Keratinocyte (primary cell): ENCODE measurements at regions not wholly inside any gene's neighbourhood (a gene's known extent, or its start where the extent isn't known, plus 50 kb on each side); places are given as distances from the start of the nearest gene placed in this dataset.

Source experiments
- DNase-seq: peaks from one replicate; pipeline ENCODE4 v3.0.0-alpha.2; 2011; ENCODE audit warnings: low read depth, missing footprints, low spot score
- FAIRE-seq: peaks from 2 replicates; lab custom pipeline; 2011; peaks lifted over from hg19 to GRCh38; lab: Jason Lieb, UNC
- H2AFZ ChIP-seq: 2 replicates; pipeline ENCODE4 v1.6.0; 2012; ENCODE audit warnings: low read length, control low read depth, inconsistent platforms; ENCODE audit not compliant: control insufficient read depth
- H3K27ac ChIP-seq: 2 replicates; pipeline ENCODE4 v1.5.1; 2011; ENCODE audit warnings: low read length; ENCODE audit not compliant: control insufficient read depth, insufficient read depth
- H3K27me3 ChIP-seq: 3 replicates; pipeline ENCODE4 v1.6.0; 2011; ENCODE audit warnings: low read length; ENCODE audit not compliant: control insufficient read depth, insufficient read depth; ENCODE audit errors: extremely low read depth
- H3K36me3 ChIP-seq, 2 experiments: 2 replicates in 1 of 2; 3 replicates in 1 of 2; pipeline ENCODE4 v1.5.1; 2011; ENCODE audit warnings: low read length in 2 of 2, mild to moderate bottlenecking in 1 of 2; ENCODE audit not compliant: control insufficient read depth in 2 of 2, insufficient read depth in 2 of 2; ENCODE audit errors: extremely low read depth in 1 of 2
- H3K4me1 ChIP-seq: 3 replicates; pipeline ENCODE4 v1.5.1; 2011; ENCODE audit warnings: low read length; ENCODE audit not compliant: control insufficient read depth, insufficient read depth; ENCODE audit errors: extremely low read depth
- H3K4me2 ChIP-seq: 3 replicates; pipeline ENCODE4 v1.6.0; 2011; ENCODE audit warnings: low read depth, low read length; ENCODE audit not compliant: control insufficient read depth, insufficient read depth; ENCODE audit errors: extremely low read depth
- H3K4me3 ChIP-seq, 3 experiments: fragments of 200-600 bp in 1 of 3; sonication (generic) in 1 of 3; 2 replicates in 2 of 3; 3 replicates in 1 of 3; pipeline ENCODE4 v1.5.1; 2011 to 2016; ENCODE audit warnings: low read length in 3 of 3, mild to moderate bottlenecking in 3 of 3, control low read depth in 2 of 3, inconsistent platforms in 1 of 3, low read depth in 1 of 3, mixed read lengths in 1 of 3, mixed run types in 1 of 3, moderate library complexity in 1 of 3; ENCODE audit not compliant: control insufficient read depth in 2 of 3, insufficient read depth in 2 of 3; ENCODE audit errors: extremely low read depth in 1 of 3
- H3K79me2 ChIP-seq: 2 replicates; pipeline ENCODE4 v1.6.0; 2012; ENCODE audit warnings: low read length; ENCODE audit not compliant: control insufficient read depth, insufficient read depth
- H3K9ac ChIP-seq: 3 replicates; pipeline ENCODE4 v1.6.0; 2011; ENCODE audit warnings: low read length; ENCODE audit not compliant: control insufficient read depth, insufficient read depth; ENCODE audit errors: extremely low read depth
- H3K9me1 ChIP-seq: 3 replicates; pipeline ENCODE4 v1.6.0; 2011; ENCODE audit warnings: low read length; ENCODE audit not compliant: control insufficient read depth, insufficient read depth; ENCODE audit errors: extremely low read depth
- H3K9me3 ChIP-seq: 2 replicates; pipeline ENCODE4 v1.5.1; 2012; ENCODE audit warnings: low read depth, low read length; ENCODE audit not compliant: control insufficient read depth
- H4K20me1 ChIP-seq: 3 replicates; pipeline ENCODE4 v1.6.0; 2011; ENCODE audit warnings: low read length; ENCODE audit not compliant: control insufficient read depth, insufficient read depth; ENCODE audit errors: extremely low read depth
- CTCF ChIP-seq, 3 experiments: IDR thresholded peaks in 1 of 3; conservative IDR thresholded peaks in 1 of 3; optimal IDR thresholded peaks in 1 of 3; 2 replicates in 2 of 3; 3 replicates in 1 of 3; pipeline versions ENCODE3 to v1.5.1; 2011; ENCODE audit warnings: low read length in 3 of 3, mild to moderate bottlenecking in 3 of 3, moderate library complexity in 2 of 3, control low read depth in 1 of 3, inconsistent platforms in 1 of 3; ENCODE audit not compliant: insufficient read depth in 2 of 3; ENCODE audit errors: extremely low read depth in 1 of 3
- EZH2 ChIP-seq: IDR thresholded peaks from one replicate; pipeline ENCODE4 v1.6.1; 2012; ENCODE audit warnings: inconsistent platforms, mild to moderate bottlenecking, low read length, moderate library complexity
- dilution Hi-C: fragments of 300-500 bp; cut with MboI; formaldehyde crosslinking; loops from one replicate; pipeline ENCODE4 v1.7.0; 2020; ENCODE audit warnings: low sequenced_read_pairs; ENCODE audit not compliant: extremely low pct_ligation_motif_present

DNA sequence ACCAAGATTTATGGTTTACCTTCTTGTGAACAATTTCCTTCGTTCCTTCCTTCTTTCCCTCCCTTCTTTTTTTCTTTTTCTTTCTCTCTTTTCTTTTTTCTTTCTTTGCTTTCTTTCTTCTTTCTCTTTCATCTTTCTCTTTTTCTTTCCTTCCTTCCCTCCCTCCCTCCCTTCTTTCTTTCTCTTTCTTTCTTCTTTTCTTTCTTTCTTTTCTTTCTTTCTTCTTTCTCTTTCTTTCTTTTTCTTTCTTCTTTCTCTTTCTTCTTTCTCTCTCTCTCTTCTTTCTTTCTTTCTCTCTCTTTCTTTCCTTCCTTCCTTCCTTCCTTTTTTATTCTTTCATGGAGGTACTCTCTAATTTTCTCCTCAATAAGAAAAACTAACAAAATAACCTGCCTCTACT lies 462.1 kb upstream of the ATP2B1 start:
- Histone ChIP-seq H3K27ac (no peak overlapping the region), H4K20me1 (no peaks in the 10 kb centered on the region), H3K4me1 (peaks cover 7% of the 10 kb centered on the region), H3K9ac (no peak overlapping the region), H3K36me3 (no peaks in the 10 kb centered on the region), H3K4me2 (no peak overlapping the region), H3K9me1 (no peaks in the 10 kb centered on the region), H2AFZ (no peak overlapping the region), H3K4me3 (no peak overlapping the region), H3K9me3 (no peaks in the 10 kb centered on the region), H3K79me2 (no peaks in the 10 kb centered on the region), H3K27me3 (no peaks in the 10 kb centered on the region)
- dilution Hi-C loops = no loop called here
- FAIRE-seq (no peak), DNase-seq (no peak)
- TF ChIP-seq CTCF (optimal IDR thresholded peaks at IDR 0.05 in 1 of 3, IDR thresholded peaks at IDR 0.05 in 1 of 3, conservative IDR thresholded peaks at IDR 0.05 in 1 of 3; ENCODE audit: extremely low read depth in 1 of 3, insufficient read depth in 2 of 3, low read length in 3 of 3) (no peak), EZH2 (no peak)

- peaks cover 7% of the 10 kb centered on the region for H3K4me1 ChIP-seq
- H2AFZ ChIP-seq = no peak overlapping the region
- TF ChIP-seq EZH2 (no peak), CTCF (optimal IDR thresholded peaks at IDR 0.05 in 1 of 3, IDR thresholded peaks at IDR 0.05 in 1 of 3, conservative IDR thresholded peaks at IDR 0.05 in 1 of 3; ENCODE audit: extremely low read depth in 1 of 3, insufficient read depth in 2 of 3, low read length in 3 of 3) (no peak)
- dilution Hi-C loops = no loop called here
- H3K27me3 ChIP-seq = no peaks in the 10 kb centered on the region
- no peaks in the 10 kb centered on the region for H4K20me1 ChIP-seq
- H3K9me1 ChIP-seq = no peaks in the 10 kb centered on the region
- no peak overlapping the region for H3K27ac ChIP-seq
- DNase-seq (no peak), FAIRE-seq (no peak)
- no peaks in the 10 kb centered on the region for H3K36me3 ChIP-seq
- no peak overlapping the region for H3K4me2 ChIP-seq
- H3K4me3 ChIP-seq = no peak overlapping the region
- H3K9ac ChIP-seq = no peak overlapping the region
- H3K79me2 ChIP-seq = no peaks in the 10 kb centered on the region
- no peaks in the 10 kb centered on the region for H3K9me3 ChIP-seq
These were observed 459.0 kb upstream of the ATP2B1 start for GRCh38 chr12:90167518-90168208.
